Naive thymus-derived CD4-positive, alpha-beta T cell (primary cell): ENCODE measurements at regions not wholly inside any gene's neighbourhood (a gene's known extent, or its start where the extent isn't known, plus 50 kb on each side); places are given as distances from the start of the nearest gene placed in this dataset.

Source experiments
- ATAC-seq: fragments of 150-1000 bp; cut with Tn5 transposase; 2 replicates; pipeline ENCODE4 v1.10.0; 2021; ENCODE audit warnings: mild to moderate bottlenecking, moderate library complexity
- CTCF ChIA-PET: fragments of 350-600 bp; sonication (Branson Sonifier 250); formaldehyde crosslinking; loops from one replicate; lab custom pipeline; 2021; ENCODE audit warnings: antibody characterized with exemption; lab: Charles Lee
- POLR2A ChIA-PET: fragments of 350-600 bp; sonication (Branson Sonifier 250); formaldehyde crosslinking; loops from one replicate; lab custom pipeline; 2021; ENCODE audit warnings: antibody characterized with exemption, inconsistent platforms; lab: Charles Lee
- DNase-seq, 9 donors: peaks; one replicate each; pipeline versions ENCODE4 v3.0.0 to v3.0.0-alpha.2; 2020 to 2022; ENCODE audit warnings: mixed read lengths in 1 of 9
- H3K27ac ChIP-seq: one replicate; pipeline ENCODE4 v1.7.0; 2013; ENCODE audit warnings: mild to moderate bottlenecking, low read depth, low read length, moderate library complexity
- H3K27me3 ChIP-seq, 2 donors: one replicate each; pipeline ENCODE4 v1.7.0; 2013; ENCODE audit warnings: low read length in 2 of 2, mild to moderate bottlenecking in 2 of 2, moderate library complexity in 2 of 2; ENCODE audit not compliant: control insufficient read depth in 2 of 2, insufficient read depth in 2 of 2
- H3K36me3 ChIP-seq, 3 experiments: 1 replicate in 2 of 3; 2 replicates in 1 of 3; pipeline ENCODE4 v1.7.0; 2013; ENCODE audit warnings: low read length in 3 of 3, mild to moderate bottlenecking in 3 of 3, moderate library complexity in 1 of 3; ENCODE audit not compliant: insufficient read depth in 3 of 3, control insufficient read depth in 2 of 3
- H3K4me1 ChIP-seq, 2 donors: one replicate each; pipeline ENCODE4 v1.7.0; 2013; ENCODE audit warnings: low read length in 2 of 2, mild to moderate bottlenecking in 2 of 2, moderate library complexity in 1 of 2; ENCODE audit not compliant: control insufficient read depth in 2 of 2, insufficient read depth in 2 of 2
- H3K4me3 ChIP-seq: 2 replicates; pipeline ENCODE4 v1.7.0; 2013; ENCODE audit warnings: mild to moderate bottlenecking, low read length
- H3K9me3 ChIP-seq, 3 experiments: 1 replicate in 2 of 3; 2 replicates in 1 of 3; pipeline ENCODE4 v1.7.0; 2013; ENCODE audit warnings: low read length in 3 of 3; ENCODE audit not compliant: control insufficient read depth in 2 of 3
- H3K27ac Mint-ChIP-seq, 9 donors: one replicate each; pipeline ENCODE4 v1.8.0; 2020 to 2022; ENCODE audit warnings: mixed read lengths in 9 of 9, mild to moderate bottlenecking in 8 of 9, moderate library complexity in 5 of 9, inconsistent platforms in 2 of 9
- H3K27me3 Mint-ChIP-seq, 5 donors: one replicate each; pipeline ENCODE4 v1.8.0; 2021 to 2022; ENCODE audit warnings: mixed read lengths in 5 of 5, mild to moderate bottlenecking in 1 of 5
- H3K36me3 Mint-ChIP-seq, 5 donors: one replicate each; pipeline ENCODE4 v1.8.0; 2020 to 2022; ENCODE audit warnings: mixed read lengths in 5 of 5, mild to moderate bottlenecking in 3 of 5, inconsistent platforms in 1 of 5
- H3K4me1 Mint-ChIP-seq, 7 donors: one replicate each; pipeline ENCODE4 v1.8.0; 2020 to 2022; ENCODE audit warnings: mixed read lengths in 7 of 7, mild to moderate bottlenecking in 3 of 7, inconsistent platforms in 1 of 7
- H3K4me3 Mint-ChIP-seq, 10 donors: one replicate each; pipeline ENCODE4 v1.8.0; 2020 to 2022; ENCODE audit warnings: mild to moderate bottlenecking in 10 of 10, mixed read lengths in 10 of 10, moderate library complexity in 6 of 10, inconsistent platforms in 2 of 10
- H3K9me3 Mint-ChIP-seq, 11 donors: one replicate each; pipeline ENCODE4 v1.8.0; 2020 to 2022; ENCODE audit warnings: mixed read lengths in 11 of 11, mild to moderate bottlenecking in 4 of 11, inconsistent platforms in 1 of 11, moderate library complexity in 1 of 11
- intact Hi-C, 2 donors: fragments of 100-400 bp; cut with micrococcal nuclease; formaldehyde crosslinking; loops; one replicate each; pipeline ENCODE4 v1.15.1; 2023

GRCh38 chr2:13768274-13768673, 864.2 kb upstream of the LRATD1 start:
- intact Hi-C loops: no loop called here
- H3K27me3 ChIP-seq: no peaks in the 10 kb centered on the region
- ATAC-seq (no peak), DNase-seq (no peak)
- no peak overlapping the region for H3K27ac Mint-ChIP-seq
- H3K4me3 Mint-ChIP-seq: no peak overlapping the region
- no peak overlapping the region for H3K4me3 ChIP-seq
- no peaks in the 10 kb centered on the region for H3K36me3 ChIP-seq
- H3K4me1 Mint-ChIP-seq: no peaks in the 10 kb centered on the region
- CTCF ChIA-PET: no interaction called here
- no peaks in the 10 kb centered on the region for H3K9me3 ChIP-seq
- no peaks in the 10 kb centered on the region for H3K4me1 ChIP-seq
- no peaks in the 10 kb centered on the region for H3K36me3 Mint-ChIP-seq
- POLR2A ChIA-PET: no interaction called here
- H3K9me3 Mint-ChIP-seq: peaks cover 0 to 10% (median 2%) of the 10 kb centered on the region in 11 donors
- no peaks in the 10 kb centered on the region for H3K27me3 Mint-ChIP-seq
- H3K27ac ChIP-seq: no peak overlapping the region

GRCh38 chr2:13770279-13770678, 862.2 kb upstream of the LRATD1 start:
- Histone ChIP-seq H3K4me1 (no peaks in the 10 kb centered on the region), H3K36me3 (no peaks in the 10 kb centered on the region), H3K9me3 (no peaks in the 10 kb centered on the region), H3K27me3 (no peaks in the 10 kb centered on the region), H3K4me3 (no peak overlapping the region), H3K27ac (no peak overlapping the region)
- DNase-seq (no peak), ATAC-seq (no peak)
- no peaks in the 10 kb centered on the region for H3K36me3 Mint-ChIP-seq
- no peaks in the 10 kb centered on the region for H3K27me3 Mint-ChIP-seq
- no peak overlapping the region for H3K27ac Mint-ChIP-seq
- peaks cover 0 to 12% (median 4%) of the 10 kb centered on the region in 11 donors for H3K9me3 Mint-ChIP-seq
- H3K4me3 Mint-ChIP-seq: no peak overlapping the region
- H3K4me1 Mint-ChIP-seq: no peaks in the 10 kb centered on the region
- POLR2A ChIA-PET: no interaction called here
- intact Hi-C loops: no loop called here
- CTCF ChIA-PET: no interaction called here

- no peak overlapping the region for H3K27ac ChIP-seq
- Mint-ChIP-seq H3K36me3 (no peaks in the 10 kb centered on the region), H3K27me3 (no peaks in the 10 kb centered on the region), H3K4me3 (no peak overlapping the region), H3K4me1 (no peaks in the 10 kb centered on the region), H3K9me3 (peaks cover 0 to 16% (median 2%) of the 10 kb centered on the region in 11 donors), H3K27ac (no peak overlapping the region)
- ATAC-seq (no peak), DNase-seq (no peak)
- intact Hi-C loops: no loop called here
- H3K36me3 ChIP-seq: no peaks in the 10 kb centered on the region
- ChIA-PET POLR2A (no interaction called here), CTCF (no interaction called here)
- H3K27me3 ChIP-seq: no peaks in the 10 kb centered on the region
- H3K4me1 ChIP-seq: no peaks in the 10 kb centered on the region
- no peaks in the 10 kb centered on the region for H3K9me3 ChIP-seq
- H3K4me3 ChIP-seq: no peak overlapping the region
Measured at GRCh38 chr2:13779996-13780395, 852.5 kb upstream of the LRATD1 start.

- POLR2A ChIA-PET: no interaction called here
- H3K4me3 Mint-ChIP-seq: no peak overlapping the region
- Histone ChIP-seq H3K36me3 (no peaks in the 10 kb centered on the region), H3K9me3 (no peaks in the 10 kb centered on the region), H3K4me1 (no peaks in the 10 kb centered on the region), H3K27ac (no peak overlapping the region), H3K27me3 (no peaks in the 10 kb centered on the region), H3K4me3 (no peak overlapping the region)
- no peaks in the 10 kb centered on the region for H3K4me1 Mint-ChIP-seq
- CTCF ChIA-PET: no interaction called here
- H3K27ac Mint-ChIP-seq: no peak overlapping the region
- H3K36me3 Mint-ChIP-seq: no peaks in the 10 kb centered on the region
- intact Hi-C loops: no loop called here
- DNase-seq: no peak
- ATAC-seq: no peak
- peaks cover 0 to 25% (median 3%) of the 10 kb centered on the region in 11 donors for H3K9me3 Mint-ChIP-seq
- H3K27me3 Mint-ChIP-seq: no peaks in the 10 kb centered on the region
Measured at GRCh38 chr2:13791019-13791547, 841.4 kb upstream of the LRATD1 start.

GRCh38 chr2:13806539-13806938, 826.0 kb upstream of the LRATD1 start:
- Mint-ChIP-seq H3K27me3 (no peaks in the 10 kb centered on the region), H3K4me3 (no peak overlapping the region), H3K9me3 (peaks cover 0 to 14% (median 5%) of the 10 kb centered on the region in 11 donors), H3K27ac (no peak overlapping the region), H3K36me3 (no peaks in the 10 kb centered on the region), H3K4me1 (no peaks in the 10 kb centered on the region)
- CTCF ChIA-PET: no interaction called here
- H3K27ac ChIP-seq: no peak overlapping the region
- POLR2A ChIA-PET: no interaction called here
- no peaks in the 10 kb centered on the region for H3K27me3 ChIP-seq
- no peaks in the 10 kb centered on the region for H3K9me3 ChIP-seq
- no peak for ATAC-seq
- no peaks in the 10 kb centered on the region for H3K36me3 ChIP-seq
- H3K4me3 ChIP-seq: no peak overlapping the region
- DNase-seq: no peak
- H3K4me1 ChIP-seq: no peaks in the 10 kb centered on the region
- intact Hi-C loops: no loop called here

- Histone ChIP-seq H3K9me3 (no peaks in the 10 kb centered on the region), H3K27ac (no peak overlapping the region), H3K4me1 (no peaks in the 10 kb centered on the region), H3K36me3 (no peaks in the 10 kb centered on the region), H3K27me3 (no peaks in the 10 kb centered on the region), H3K4me3 (no peak overlapping the region)
- peaks cover 0 to 5% (median 0%) of the 10 kb centered on the region in 11 donors for H3K9me3 Mint-ChIP-seq
- no peaks in the 10 kb centered on the region for H3K4me1 Mint-ChIP-seq
- H3K27ac Mint-ChIP-seq: no peak overlapping the region
- H3K36me3 Mint-ChIP-seq: no peaks in the 10 kb centered on the region
- CTCF ChIA-PET: no interaction called here
- no peaks in the 10 kb centered on the region for H3K27me3 Mint-ChIP-seq
- POLR2A ChIA-PET: no interaction called here
- DNase-seq (no peak), ATAC-seq (no peak)
- intact Hi-C loops: no loop called here
- H3K4me3 Mint-ChIP-seq: no peak overlapping the region
Measured at GRCh38 chr2:13813236-13813635, 819.3 kb upstream of the LRATD1 start.

- Histone ChIP-seq H3K27ac (no peak overlapping the region), H3K4me1 (no peaks in the 10 kb centered on the region), H3K36me3 (no peaks in the 10 kb centered on the region), H3K27me3 (no peaks in the 10 kb centered on the region), H3K4me3 (no peak overlapping the region), H3K9me3 (no peaks in the 10 kb centered on the region)
- ATAC-seq (no peak), DNase-seq (no peak)
- H3K9me3 Mint-ChIP-seq: peaks cover 0 to 5% (median under 1%) of the 10 kb centered on the region in 11 donors
- intact Hi-C loops: no loop called here
- ChIA-PET CTCF (no interaction called here), POLR2A (no interaction called here)
- H3K27ac Mint-ChIP-seq: no peak overlapping the region
- H3K4me1 Mint-ChIP-seq: no peaks in the 10 kb centered on the region
- H3K36me3 Mint-ChIP-seq: no peaks in the 10 kb centered on the region
- H3K4me3 Mint-ChIP-seq: no peak overlapping the region
- H3K27me3 Mint-ChIP-seq: no peaks in the 10 kb centered on the region
Measured at GRCh38 chr2:13818002-13818401, 814.5 kb upstream of the LRATD1 start.
